H1 (cell line): ENCODE measurements at regions not wholly inside any gene's neighbourhood (a gene's known extent, or its start where the extent isn't known, plus 50 kb on each side); places are given as distances from the start of the nearest gene placed in this dataset.

Experiments
- CTCF ChIA-PET: fragments of 300-600 bp; sonication (Branson Sonifier 250); formaldehyde crosslinking; loops from one replicate; lab custom pipeline; 2021; ENCODE audit not compliant: partially characterized antibody; lab: Charles Lee
- POLR2A ChIA-PET: fragments of 300-600 bp; sonication (Branson Sonifier 250); formaldehyde crosslinking; loops from one replicate; lab custom pipeline; 2021; ENCODE audit warnings: inconsistent platforms; ENCODE audit not compliant: partially characterized antibody; lab: Charles Lee
- DNase-seq, 2 experiments: peaks; one replicate each; pipeline versions ENCODE4 v3.0.0 to v3.0.0-alpha.2; 2010 to 2022; ENCODE audit warnings: low spot score in 2 of 2, low read depth in 1 of 2, mixed read lengths in 1 of 2
- FAIRE-seq: peaks from 2 replicates; lab custom pipeline; 2011; peaks lifted over from hg19 to GRCh38; lab: Jason Lieb, UNC
- H2AFZ ChIP-seq: 2 replicates; pipeline ENCODE4 v1.8.1; 2012; ENCODE audit warnings: low read length, inconsistent platforms
- H2AK5ac ChIP-seq: 2 replicates; pipeline ENCODE4 v1.6.1; 2013; ENCODE audit warnings: low read depth, low read length
- H2BK120ac ChIP-seq: replicated peaks from 2 replicates; pipeline ENCODE3; 2013; ENCODE audit warnings: low read depth, low read length, inconsistent platforms
- H2BK12ac ChIP-seq: 2 replicates; pipeline ENCODE4 v1.6.1; 2013; ENCODE audit warnings: low read depth, low read length
- H2BK15ac ChIP-seq: 2 replicates; pipeline ENCODE4 v1.6.1; 2013; ENCODE audit warnings: low read length
- H2BK20ac ChIP-seq: 2 replicates; pipeline ENCODE4 v1.6.1; 2013; ENCODE audit warnings: low read length
- H2BK5ac ChIP-seq: 2 replicates; pipeline ENCODE4 v1.6.1; 2013; ENCODE audit warnings: low read depth, low read length
- H3K14ac ChIP-seq: 2 replicates; pipeline ENCODE4 v1.6.1; 2013; ENCODE audit warnings: inconsistent platforms; ENCODE audit not compliant: insufficient read length
- H3K18ac ChIP-seq: 2 replicates; pipeline ENCODE4 v1.6.1; 2013; ENCODE audit warnings: low read length; ENCODE audit errors: extremely low read depth
- H3K23ac ChIP-seq: 2 replicates; pipeline ENCODE4 v1.6.1; 2013; ENCODE audit warnings: inconsistent platforms; ENCODE audit not compliant: insufficient read length
- H3K23me2 ChIP-seq: 2 replicates; pipeline ENCODE4 v1.6.1; 2013; ENCODE audit warnings: low read depth, low read length
- H3K27ac ChIP-seq: 2 replicates; pipeline ENCODE4 v1.6.1; 2011; ENCODE audit warnings: low read depth, low read length, inconsistent platforms
- H3K27me3 ChIP-seq, 4 experiments: replicated peaks in 1 of 4; 1 replicate in 1 of 4; 2 replicates in 3 of 4; pipeline versions ENCODE4 v1.6.1 to v1.8.1; 2011 to 2013; ENCODE audit warnings: low read length in 3 of 4, mild to moderate bottlenecking in 3 of 4, inconsistent platforms in 2 of 4, mixed read lengths in 2 of 4, moderate library complexity in 1 of 4; ENCODE audit not compliant: control insufficient read depth in 3 of 4, insufficient read depth in 3 of 4; ENCODE audit errors: extremely low read depth in 1 of 4
- H3K36me3 ChIP-seq, 4 experiments: 2 replicates each; pipeline versions ENCODE4 v1.6.1 to v1.8.1; 2011 to 2013; ENCODE audit warnings: mild to moderate bottlenecking in 4 of 4, low read length in 3 of 4, moderate library complexity in 2 of 4, control low read depth in 1 of 4, inconsistent platforms in 1 of 4; ENCODE audit not compliant: insufficient read depth in 4 of 4, control insufficient read depth in 2 of 4
- H3K4ac ChIP-seq: replicated peaks from 2 replicates; pipeline ENCODE3; 2013; ENCODE audit warnings: low read length, low read depth, mixed read lengths, inconsistent platforms; ENCODE audit not compliant: insufficient read length
- H3K4me1 ChIP-seq, 4 experiments: replicated peaks in 1 of 4; 1 replicate in 1 of 4; 2 replicates in 3 of 4; pipeline versions ENCODE4 v1.6.1 to v1.8.1; 2011 to 2013; ENCODE audit warnings: low read length in 3 of 4, inconsistent platforms in 2 of 4, mixed read lengths in 1 of 4; ENCODE audit not compliant: insufficient read depth in 4 of 4, control insufficient read depth in 3 of 4
- H3K4me2 ChIP-seq, 2 experiments: 2 replicates each; pipeline versions ENCODE4 v1.6.1 to v1.8.1; 2011 to 2013; ENCODE audit warnings: low read depth in 2 of 2, low read length in 2 of 2, control low read depth in 1 of 2, inconsistent platforms in 1 of 2, mild to moderate bottlenecking in 1 of 2; ENCODE audit not compliant: insufficient read depth in 1 of 2
- H3K4me3 ChIP-seq, 4 experiments: fragments of 200-600, 300-600 bp in 1 of 4; sonication (generic), shearing (Covaris generic), sonication (Bioruptor Twin) in 1 of 4; 2 replicates each; pipeline versions ENCODE4 v1.5.1 to v1.8.1; 2011 to 2016; ENCODE audit warnings: low read length in 4 of 4, low read depth in 3 of 4, control low read depth in 2 of 4, inconsistent platforms in 2 of 4, mild to moderate bottlenecking in 2 of 4, mixed read lengths in 1 of 4, moderate library complexity in 1 of 4; ENCODE audit not compliant: insufficient read depth in 2 of 4; ENCODE audit errors: extremely low read depth in 1 of 4
- H3K56ac ChIP-seq: replicated peaks from 2 replicates; pipeline ENCODE3; 2013; ENCODE audit warnings: low read depth, mild to moderate bottlenecking, mixed read lengths, low read length, inconsistent platforms; ENCODE audit not compliant: insufficient read length
- H3K79me1 ChIP-seq: 2 replicates; pipeline ENCODE4 v1.6.1; 2013; ENCODE audit warnings: low read depth, low read length, control low read depth
- H3K79me2 ChIP-seq, 2 experiments: 2 replicates each; pipeline versions ENCODE4 v1.6.1 to v1.8.1; 2012 to 2013; ENCODE audit warnings: low read length in 2 of 2, mild to moderate bottlenecking in 2 of 2, inconsistent platforms in 1 of 2; ENCODE audit not compliant: insufficient read depth in 2 of 2, control insufficient read depth in 1 of 2
- H3K9ac ChIP-seq, 4 experiments: replicated peaks in 1 of 4; 1 replicate in 1 of 4; 2 replicates in 3 of 4; pipeline versions ENCODE4 v1.6.1 to v1.8.1; 2011 to 2013; ENCODE audit warnings: low read depth in 3 of 4, low read length in 3 of 4, control low read depth in 2 of 4, mild to moderate bottlenecking in 2 of 4, moderate library complexity in 2 of 4, inconsistent platforms in 1 of 4; ENCODE audit errors: extremely low read depth in 1 of 4
- H3K9me3 ChIP-seq, 2 experiments: 2 replicates each; pipeline versions ENCODE4 v1.6.1 to v1.8.1; 2012 to 2013; ENCODE audit warnings: mild to moderate bottlenecking in 2 of 2, moderate library complexity in 2 of 2, control low read depth in 1 of 2, inconsistent platforms in 1 of 2, low read depth in 1 of 2, low read length in 1 of 2, mixed read lengths in 1 of 2; ENCODE audit not compliant: insufficient read depth in 2 of 2
- H4K20me1 ChIP-seq, 2 experiments: replicated peaks in 1 of 2; 2 replicates each; pipeline versions ENCODE3 to v1.8.1; 2011 to 2013; ENCODE audit warnings: inconsistent platforms in 2 of 2, low read length in 2 of 2, mild to moderate bottlenecking in 1 of 2; ENCODE audit not compliant: insufficient read depth in 2 of 2, control insufficient read depth in 1 of 2
- H4K5ac ChIP-seq: 2 replicates; pipeline ENCODE4 v1.6.1; 2013; ENCODE audit warnings: low read length, low read depth, mixed read lengths, inconsistent platforms; ENCODE audit not compliant: insufficient read length
- H4K8ac ChIP-seq: 2 replicates; pipeline ENCODE4 v1.8.0; 2013; ENCODE audit warnings: mild to moderate bottlenecking, moderate library complexity, low read length, inconsistent platforms; ENCODE audit not compliant: insufficient read depth; ENCODE audit errors: extremely low read depth
- H4K91ac ChIP-seq: replicated peaks from 2 replicates; pipeline ENCODE3; 2013; ENCODE audit warnings: low read length, mixed read lengths, inconsistent platforms; ENCODE audit not compliant: insufficient read length
- CREB1 ChIP-seq: IDR thresholded peaks from 2 replicates; pipeline ENCODE4 v1.6.1; 2012; ENCODE audit warnings: inconsistent platforms
- CTBP2 ChIP-seq: IDR thresholded peaks from 2 replicates; pipeline ENCODE4 v1.7.0; 2011; ENCODE audit warnings: borderline replicate concordance, mild to moderate bottlenecking, moderate library complexity, mixed read lengths, low read length; ENCODE audit not compliant: insufficient read depth, insufficient read length
- E2F6 ChIP-seq: IDR thresholded peaks from 2 replicates; pipeline ENCODE4 v1.6.1; 2012; ENCODE audit warnings: inconsistent platforms
- EZH2 ChIP-seq: fragments of 200-600 bp; sonication (generic); IDR thresholded peaks from 2 replicates; pipeline ENCODE4 v1.7.1; 2012; ENCODE audit warnings: low read depth, mild to moderate bottlenecking, moderate library complexity, low read length, inconsistent platforms; ENCODE audit not compliant: severe bottlenecking
- GABPA ChIP-seq: IDR thresholded peaks from 2 replicates; pipeline ENCODE4 v1.6.1; 2011; ENCODE audit warnings: mild to moderate bottlenecking, low read length, moderate library complexity, borderline replicate concordance; ENCODE audit not compliant: insufficient read depth
- POLR2AphosphoS5 ChIP-seq: IDR thresholded peaks from 2 replicates; pipeline ENCODE4 v1.6.1; 2011; ENCODE audit warnings: low read depth, low read length
- POU5F1 ChIP-seq: IDR thresholded peaks from 2 replicates; pipeline ENCODE4 v1.6.1; 2011; ENCODE audit warnings: low read depth, mild to moderate bottlenecking, low read length, moderate library complexity
- RXRA ChIP-seq: IDR thresholded peaks from 2 replicates; pipeline ENCODE4 v1.6.1; 2011; ENCODE audit warnings: low read depth, mild to moderate bottlenecking, low read length, moderate library complexity; ENCODE audit not compliant: insufficient read depth
- SP1 ChIP-seq: IDR thresholded peaks from 2 replicates; pipeline ENCODE4 v1.6.1; 2011; ENCODE audit warnings: low read depth, low read length
- SP2 ChIP-seq: IDR thresholded peaks from 2 replicates; pipeline ENCODE4 v1.6.1; 2012; ENCODE audit warnings: mild to moderate bottlenecking, low read length, inconsistent platforms
- TAF1 ChIP-seq: IDR thresholded peaks from 2 replicates; pipeline ENCODE4 v1.6.1; 2011; ENCODE audit warnings: mild to moderate bottlenecking, low read depth, low read length
- TBP ChIP-seq: IDR thresholded peaks from 2 replicates; pipeline ENCODE4 v1.6.1; 2011; ENCODE audit warnings: low read depth, low read length, improper control_type of control experiment
- WGBS, 2 experiments: shearing (Covaris generic) in 1 of 2; methylation state at CpG; one replicate each; pipeline versions ENCODE4 v1.1.6 to v1.1.7; 2013 to 2015; ENCODE audit warnings: low lambda C conversion rate in 2 of 2, mixed read lengths in 2 of 2, inconsistent platforms in 1 of 2, low coverage in 1 of 2, missing lambda C conversion rate in 1 of 2; ENCODE audit not compliant: insufficient replicate concordance in 2 of 2, insufficient coverage in 1 of 2, insufficient read length in 1 of 2; ENCODE audit errors: extremely low coverage in 1 of 2, missing lambda C conversion rate in 1 of 2; 5-methylcytosine and 5-hydroxymethylcytosine counted together

GRCh38 chr16:75919664-75920063, 193.4 kb upstream of the CPHXL start:
- POLR2A ChIA-PET, result no interaction called here
- Histone ChIP-seq H3K4me1 (peaks cover 0 to 4% (median under 1%) of the 10 kb centered on the region in 4 experiments; a peak in 2 of 7 replicates), H3K27me3 (peaks cover 7 to 33% (median 22%) of the 10 kb centered on the region in 4 experiments), H3K4me3 (no peak overlapping the region), H2BK12ac (no peak overlapping the region), H2AFZ (no peak overlapping the region), H2BK5ac (no peak overlapping the region), H3K79me2 (no peaks in the 10 kb centered on the region), H2BK120ac (no peak overlapping the region), H3K23me2 (no peaks in the 10 kb centered on the region), H3K14ac (no peak overlapping the region), H2BK20ac (no peak overlapping the region), H4K8ac (no peak overlapping the region), H3K36me3 (no peaks in the 10 kb centered on the region), H3K4ac (no peak overlapping the region), H3K4me2 (no peak overlapping the region), H4K91ac (no peak overlapping the region), H4K20me1 (no peaks in the 10 kb centered on the region), H3K27ac (no peak overlapping the region), H3K9ac (no peak overlapping the region), H3K18ac (no peak overlapping the region), H3K9me3 (no peaks in the 10 kb centered on the region), H4K5ac (no peak overlapping the region), H3K23ac (no peak overlapping the region), H3K79me1 (no peaks in the 10 kb centered on the region), H3K56ac (no peak overlapping the region), H2AK5ac (no peak overlapping the region), H2BK15ac (no peak overlapping the region)
- DNase-seq (no peak), FAIRE-seq (no peak)
- no peak for TF ChIP-seq SP2
- TF ChIP-seq CTBP2, result no peak
- TF ChIP-seq POU5F1, result no peak
- TF ChIP-seq RXRA, result no peak
- no peak for TF ChIP-seq GABPA
- no peak for TF ChIP-seq TBP
- no peak for TF ChIP-seq CREB1
- TF ChIP-seq POLR2AphosphoS5, result no peak
- no peak for TF ChIP-seq TAF1
- TF ChIP-seq E2F6, result no peak
- no peak for TF ChIP-seq SP1
- no peak for TF ChIP-seq EZH2
- 78% methylated on average over 5 of the region's 5 CpGs; no CpG with 5 or more reads in 1 of the 2 experiments for WGBS, 2 experiments
- CTCF ChIA-PET, result no interaction called here
